Keratinocyte (primary cell): ENCODE measurements at regions not wholly inside any gene's neighbourhood (a gene's known extent, or its start where the extent isn't known, plus 50 kb on each side); places are given as distances from the start of the nearest gene placed in this dataset.

ENCODE experiments used
- DNase-seq: peaks from one replicate; pipeline ENCODE4 v3.0.0-alpha.2; 2011; ENCODE audit warnings: low read depth, missing footprints, low spot score
- FAIRE-seq: peaks from 2 replicates; lab custom pipeline; 2011; peaks lifted over from hg19 to GRCh38; lab: Jason Lieb, UNC
- H2AFZ ChIP-seq: 2 replicates; pipeline ENCODE4 v1.6.0; 2012; ENCODE audit warnings: low read length, control low read depth, inconsistent platforms; ENCODE audit not compliant: control insufficient read depth
- H3K27ac ChIP-seq: 2 replicates; pipeline ENCODE4 v1.5.1; 2011; ENCODE audit warnings: low read length; ENCODE audit not compliant: control insufficient read depth, insufficient read depth
- H3K27me3 ChIP-seq: 3 replicates; pipeline ENCODE4 v1.6.0; 2011; ENCODE audit warnings: low read length; ENCODE audit not compliant: control insufficient read depth, insufficient read depth; ENCODE audit errors: extremely low read depth
- H3K36me3 ChIP-seq, 2 experiments: 2 replicates in 1 of 2; 3 replicates in 1 of 2; pipeline ENCODE4 v1.5.1; 2011; ENCODE audit warnings: low read length in 2 of 2, mild to moderate bottlenecking in 1 of 2; ENCODE audit not compliant: control insufficient read depth in 2 of 2, insufficient read depth in 2 of 2; ENCODE audit errors: extremely low read depth in 1 of 2
- H3K4me1 ChIP-seq: 3 replicates; pipeline ENCODE4 v1.5.1; 2011; ENCODE audit warnings: low read length; ENCODE audit not compliant: control insufficient read depth, insufficient read depth; ENCODE audit errors: extremely low read depth
- H3K4me2 ChIP-seq: 3 replicates; pipeline ENCODE4 v1.6.0; 2011; ENCODE audit warnings: low read depth, low read length; ENCODE audit not compliant: control insufficient read depth, insufficient read depth; ENCODE audit errors: extremely low read depth
- H3K4me3 ChIP-seq, 3 experiments: fragments of 200-600 bp in 1 of 3; sonication (generic) in 1 of 3; 2 replicates in 2 of 3; 3 replicates in 1 of 3; pipeline ENCODE4 v1.5.1; 2011 to 2016; ENCODE audit warnings: low read length in 3 of 3, mild to moderate bottlenecking in 3 of 3, control low read depth in 2 of 3, inconsistent platforms in 1 of 3, low read depth in 1 of 3, mixed read lengths in 1 of 3, mixed run types in 1 of 3, moderate library complexity in 1 of 3; ENCODE audit not compliant: control insufficient read depth in 2 of 3, insufficient read depth in 2 of 3; ENCODE audit errors: extremely low read depth in 1 of 3
- H3K79me2 ChIP-seq: 2 replicates; pipeline ENCODE4 v1.6.0; 2012; ENCODE audit warnings: low read length; ENCODE audit not compliant: control insufficient read depth, insufficient read depth
- H3K9ac ChIP-seq: 3 replicates; pipeline ENCODE4 v1.6.0; 2011; ENCODE audit warnings: low read length; ENCODE audit not compliant: control insufficient read depth, insufficient read depth; ENCODE audit errors: extremely low read depth
- H3K9me1 ChIP-seq: 3 replicates; pipeline ENCODE4 v1.6.0; 2011; ENCODE audit warnings: low read length; ENCODE audit not compliant: control insufficient read depth, insufficient read depth; ENCODE audit errors: extremely low read depth
- H3K9me3 ChIP-seq: 2 replicates; pipeline ENCODE4 v1.5.1; 2012; ENCODE audit warnings: low read depth, low read length; ENCODE audit not compliant: control insufficient read depth
- H4K20me1 ChIP-seq: 3 replicates; pipeline ENCODE4 v1.6.0; 2011; ENCODE audit warnings: low read length; ENCODE audit not compliant: control insufficient read depth, insufficient read depth; ENCODE audit errors: extremely low read depth
- EZH2 ChIP-seq: IDR thresholded peaks from one replicate; pipeline ENCODE4 v1.6.1; 2012; ENCODE audit warnings: inconsistent platforms, mild to moderate bottlenecking, low read length, moderate library complexity
- dilution Hi-C: fragments of 300-500 bp; cut with MboI; formaldehyde crosslinking; loops from one replicate; pipeline ENCODE4 v1.7.0; 2020; ENCODE audit warnings: low sequenced_read_pairs; ENCODE audit not compliant: extremely low pct_ligation_motif_present
- TF ChIP-seq, protein P1 (sequence below), 3 experiments: IDR thresholded peaks in 1 of 3; conservative IDR thresholded peaks in 1 of 3; optimal IDR thresholded peaks in 1 of 3; 2 replicates in 2 of 3; 3 replicates in 1 of 3; pipeline versions ENCODE3 to v1.5.1; 2011; ENCODE audit warnings: low read length in 3 of 3, mild to moderate bottlenecking in 3 of 3, moderate library complexity in 2 of 3, control low read depth in 1 of 3, inconsistent platforms in 1 of 3; ENCODE audit not compliant: insufficient read depth in 2 of 3; ENCODE audit errors: extremely low read depth in 1 of 3

DNA sequence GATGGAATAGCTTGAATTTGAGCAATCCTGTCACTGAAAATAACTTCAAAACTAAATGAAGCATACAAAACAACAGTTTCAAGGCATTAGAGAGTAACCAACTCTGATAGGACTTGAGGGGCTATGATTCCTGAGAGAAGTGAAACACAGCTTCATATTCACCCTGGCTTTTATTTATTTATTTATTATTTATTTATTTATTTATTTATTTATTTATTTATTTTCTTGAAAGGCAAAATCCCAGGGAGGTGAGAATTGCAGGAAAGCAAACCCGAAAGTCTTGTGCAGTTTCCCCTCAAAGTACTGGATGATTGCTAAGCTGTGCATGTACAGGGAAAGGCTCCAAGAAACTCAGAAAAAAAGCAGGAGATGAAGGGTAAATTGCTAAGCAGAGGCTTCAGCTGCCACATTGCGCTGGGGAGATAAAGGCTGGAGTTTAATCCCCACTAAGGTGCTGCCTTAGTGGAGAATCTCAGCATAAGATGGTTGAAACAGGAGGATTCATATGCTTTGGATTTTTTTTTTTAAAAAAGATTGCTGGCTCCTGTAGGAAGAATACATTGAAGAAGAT lies 72.9 kb upstream of the COL24A1 start:
- H3K9me1 ChIP-seq = no peaks in the 10 kb centered on the region
- no peak for TF ChIP-seq EZH2
- TF ChIP-seq, protein P1, sequence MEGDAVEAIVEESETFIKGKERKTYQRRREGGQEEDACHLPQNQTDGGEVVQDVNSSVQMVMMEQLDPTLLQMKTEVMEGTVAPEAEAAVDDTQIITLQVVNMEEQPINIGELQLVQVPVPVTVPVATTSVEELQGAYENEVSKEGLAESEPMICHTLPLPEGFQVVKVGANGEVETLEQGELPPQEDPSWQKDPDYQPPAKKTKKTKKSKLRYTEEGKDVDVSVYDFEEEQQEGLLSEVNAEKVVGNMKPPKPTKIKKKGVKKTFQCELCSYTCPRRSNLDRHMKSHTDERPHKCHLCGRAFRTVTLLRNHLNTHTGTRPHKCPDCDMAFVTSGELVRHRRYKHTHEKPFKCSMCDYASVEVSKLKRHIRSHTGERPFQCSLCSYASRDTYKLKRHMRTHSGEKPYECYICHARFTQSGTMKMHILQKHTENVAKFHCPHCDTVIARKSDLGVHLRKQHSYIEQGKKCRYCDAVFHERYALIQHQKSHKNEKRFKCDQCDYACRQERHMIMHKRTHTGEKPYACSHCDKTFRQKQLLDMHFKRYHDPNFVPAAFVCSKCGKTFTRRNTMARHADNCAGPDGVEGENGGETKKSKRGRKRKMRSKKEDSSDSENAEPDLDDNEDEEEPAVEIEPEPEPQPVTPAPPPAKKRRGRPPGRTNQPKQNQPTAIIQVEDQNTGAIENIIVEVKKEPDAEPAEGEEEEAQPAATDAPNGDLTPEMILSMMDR (optimal IDR thresholded peaks at IDR 0.05 in 1 of 3, IDR thresholded peaks at IDR 0.05 in 1 of 3, conservative IDR thresholded peaks at IDR 0.05 in 1 of 3; ENCODE audit: extremely low read depth in 1 of 3, insufficient read depth in 2 of 3, low read length in 3 of 3) = no peak
- H3K4me2 ChIP-seq = no peak overlapping the region
- no peak overlapping the region for H3K4me3 ChIP-seq
- H3K9ac ChIP-seq = no peak overlapping the region
- FAIRE-seq (no peak), DNase-seq (no peak)
- H3K4me1 ChIP-seq = no peaks in the 10 kb centered on the region
- H4K20me1 ChIP-seq = no peaks in the 10 kb centered on the region
- H3K9me3 ChIP-seq = no peaks in the 10 kb centered on the region
- H3K27me3 ChIP-seq = no peaks in the 10 kb centered on the region
- no peak overlapping the region for H2AFZ ChIP-seq
- H3K27ac ChIP-seq = no peak overlapping the region
- no peaks in the 10 kb centered on the region for H3K36me3 ChIP-seq
- H3K79me2 ChIP-seq = no peaks in the 10 kb centered on the region
- dilution Hi-C loops = no loop called here

DNA sequence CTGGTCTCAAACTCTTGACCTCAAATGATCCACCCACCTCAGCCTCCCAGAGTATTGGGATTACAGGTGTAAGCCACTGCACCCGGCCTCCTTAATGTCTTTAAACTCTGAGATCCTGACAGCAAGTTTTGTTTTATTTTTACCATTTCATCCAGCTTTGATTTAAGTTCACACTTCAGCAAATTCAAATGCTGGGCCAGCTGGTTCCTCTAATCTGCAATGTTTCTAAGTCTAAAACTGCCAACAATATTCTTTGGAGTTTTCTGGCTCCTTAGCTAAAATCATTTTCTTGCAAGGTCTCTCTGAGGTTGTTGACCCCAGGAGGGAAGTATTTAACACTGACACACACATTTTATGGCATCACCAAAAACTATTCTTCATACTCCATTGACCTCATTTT lies 72.0 kb upstream of the COL24A1 start:
- H3K9me1 ChIP-seq = no peaks in the 10 kb centered on the region
- no peaks in the 10 kb centered on the region for H3K4me1 ChIP-seq
- DNase-seq (no peak), FAIRE-seq (no peak)
- H3K4me3 ChIP-seq = no peak overlapping the region
- H3K27ac ChIP-seq = no peak overlapping the region
- no peaks in the 10 kb centered on the region for H3K79me2 ChIP-seq
- H3K4me2 ChIP-seq = no peak overlapping the region
- no peak overlapping the region for H3K9ac ChIP-seq
- dilution Hi-C loops = no loop called here
- no peaks in the 10 kb centered on the region for H3K36me3 ChIP-seq
- no peaks in the 10 kb centered on the region for H3K9me3 ChIP-seq
- no peaks in the 10 kb centered on the region for H3K27me3 ChIP-seq
- TF ChIP-seq EZH2 = no peak
- TF ChIP-seq, protein P1 (optimal IDR thresholded peaks at IDR 0.05 in 1 of 3, IDR thresholded peaks at IDR 0.05 in 1 of 3, conservative IDR thresholded peaks at IDR 0.05 in 1 of 3; ENCODE audit: extremely low read depth in 1 of 3, insufficient read depth in 2 of 3, low read length in 3 of 3) = no peak
- no peaks in the 10 kb centered on the region for H4K20me1 ChIP-seq
- no peak overlapping the region for H2AFZ ChIP-seq
